ENCODE measurements at regions not wholly inside any gene's neighbourhood (a gene's known extent, or its start where the extent isn't known, plus 50 kb on each side); places are given as distances from the start of the nearest gene placed in this dataset.
"Not testable (repeated sequence)": the region's sequence is repeated elsewhere in the genome, so short reads cannot be mapped to it uniquely, and the experiment has no call there.

DNA sequence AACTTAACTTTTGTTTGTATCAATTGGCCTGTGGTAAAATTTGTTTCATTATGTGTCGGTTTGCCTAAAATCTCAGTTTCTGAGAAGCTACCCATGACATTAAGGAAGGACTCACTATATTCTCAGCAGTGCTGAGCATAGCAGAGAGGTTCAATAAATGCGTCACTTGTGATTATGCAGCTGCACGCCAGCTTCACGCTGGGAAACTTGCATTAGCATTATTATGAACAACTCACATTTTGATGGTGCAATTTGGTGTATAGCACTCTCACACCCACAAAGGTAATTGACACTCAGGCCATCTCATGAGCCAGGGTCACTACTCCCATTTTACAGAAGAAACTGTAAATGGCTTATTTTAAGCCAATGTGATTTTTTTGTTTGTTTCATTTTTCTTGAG is 80.6 kb upstream of the SALL1 start:
- Histone ChIP-seq H2AFZ (ENCODE audit: low read depth, low read length, poor library complexity, severe bottlenecking) (no peak overlapping the region), H3K4me2 (ENCODE audit: low read length) (no peak overlapping the region), H3K9ac (ENCODE audit: low read length) (no peak overlapping the region), H3K36me3 (ENCODE audit: control insufficient read depth in 1 of 2, insufficient read depth in 2 of 2, low read length in 2 of 2) (no peaks in the 10 kb centered on the region), H3K4me1 (ENCODE audit: control insufficient read depth in 1 of 2, insufficient read depth in 2 of 2, low read length in 2 of 2) (no peaks in the 10 kb centered on the region), H4K20me1 (ENCODE audit: insufficient read depth) (no peaks in the 10 kb centered on the region; the same call in 1 of the 2 replicates), H3K27me3 (ENCODE audit: insufficient read depth, low read length) (no peaks in the 10 kb centered on the region), H3K27ac (ENCODE audit: low read depth, low read length) (no peak overlapping the region), H3K79me2 (ENCODE audit: insufficient read depth, low read length) (no peaks in the 10 kb centered on the region), H3K9me2 (ENCODE audit: insufficient read depth) (no peaks in the 10 kb centered on the region), H3K4me3 (replicated peaks in 1 of 2; ENCODE audit: low read depth in 1 of 2, low read length in 2 of 2) (no peak overlapping the region), H3K9me3 (ENCODE audit: control insufficient read depth in 1 of 2, insufficient read depth in 1 of 2, low read depth in 1 of 2, low read length in 2 of 2) (no peaks in the 10 kb centered on the region)
- intact Hi-C loops (cut with micrococcal nuclease), result no loop called here
- ChIA-PET RAD21 (ENCODE audit: low non-redundant PET in 1 of 2, low total read pairs in 2 of 2, uncharacterized antibody in 2 of 2, unreplicated experiment in 2 of 2) (no interaction called here), CTCF (no interaction called here), POLR2A (no interaction called here)
- no peak for DNase-seq (ENCODE audit: low read depth, low spot score)
- TF ChIP-seq, protein P1, sequence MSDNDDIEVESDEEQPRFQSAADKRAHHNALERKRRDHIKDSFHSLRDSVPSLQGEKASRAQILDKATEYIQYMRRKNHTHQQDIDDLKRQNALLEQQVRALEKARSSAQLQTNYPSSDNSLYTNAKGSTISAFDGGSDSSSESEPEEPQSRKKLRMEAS (IDR thresholded peaks at IDR 0.05), result no peak
- no peak for TF ChIP-seq CBX3 (IDR thresholded peaks at IDR 0.05; ENCODE audit: low read depth)
- no peak for TF ChIP-seq SP1 (IDR thresholded peaks at IDR 0.05; ENCODE audit: low read depth)
- TF ChIP-seq POLR2AphosphoS5 (IDR thresholded peaks at IDR 0.05; ENCODE audit: low read depth, low read length), result no peak
- no peak for TF ChIP-seq RAD21 (IDR thresholded peaks at IDR 0.05; ENCODE audit: low read depth)
- TF ChIP-seq TCF7L2 (IDR thresholded peaks at IDR 0.05; ENCODE audit: borderline replicate concordance, extremely low read depth, insufficient read depth, insufficient read length), result no peak
- no peak for TF ChIP-seq SRF (IDR thresholded peaks at IDR 0.05; ENCODE audit: low read depth)
- TF ChIP-seq ELF1 (IDR thresholded peaks at IDR 0.05; ENCODE audit: borderline replicate concordance, low read depth), result no peak
- no peak for TF ChIP-seq POLR2A (IDR thresholded peaks at IDR 0.05; ENCODE audit: borderline replicate concordance, extremely low read depth, insufficient read depth, insufficient read length)
- no peak for TF ChIP-seq FOSL1 (IDR thresholded peaks at IDR 0.05; ENCODE audit: low read depth)
- TF ChIP-seq YY1 (IDR thresholded peaks at IDR 0.05; ENCODE audit: extremely low read depth, insufficient replicate concordance, low read depth, low read length), result no peak
- TF ChIP-seq, protein P2, sequence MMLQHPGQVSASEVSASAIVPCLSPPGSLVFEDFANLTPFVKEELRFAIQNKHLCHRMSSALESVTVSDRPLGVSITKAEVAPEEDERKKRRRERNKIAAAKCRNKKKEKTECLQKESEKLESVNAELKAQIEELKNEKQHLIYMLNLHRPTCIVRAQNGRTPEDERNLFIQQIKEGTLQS (IDR thresholded peaks at IDR 0.05), result no peak
- TF ChIP-seq ZNF274 (IDR thresholded peaks at IDR 0.05; ENCODE audit: low read depth, low read length), result no peak
- no peak for TF ChIP-seq SIN3A (IDR thresholded peaks at IDR 0.05; ENCODE audit: low read depth)
- TF ChIP-seq, protein P3, sequence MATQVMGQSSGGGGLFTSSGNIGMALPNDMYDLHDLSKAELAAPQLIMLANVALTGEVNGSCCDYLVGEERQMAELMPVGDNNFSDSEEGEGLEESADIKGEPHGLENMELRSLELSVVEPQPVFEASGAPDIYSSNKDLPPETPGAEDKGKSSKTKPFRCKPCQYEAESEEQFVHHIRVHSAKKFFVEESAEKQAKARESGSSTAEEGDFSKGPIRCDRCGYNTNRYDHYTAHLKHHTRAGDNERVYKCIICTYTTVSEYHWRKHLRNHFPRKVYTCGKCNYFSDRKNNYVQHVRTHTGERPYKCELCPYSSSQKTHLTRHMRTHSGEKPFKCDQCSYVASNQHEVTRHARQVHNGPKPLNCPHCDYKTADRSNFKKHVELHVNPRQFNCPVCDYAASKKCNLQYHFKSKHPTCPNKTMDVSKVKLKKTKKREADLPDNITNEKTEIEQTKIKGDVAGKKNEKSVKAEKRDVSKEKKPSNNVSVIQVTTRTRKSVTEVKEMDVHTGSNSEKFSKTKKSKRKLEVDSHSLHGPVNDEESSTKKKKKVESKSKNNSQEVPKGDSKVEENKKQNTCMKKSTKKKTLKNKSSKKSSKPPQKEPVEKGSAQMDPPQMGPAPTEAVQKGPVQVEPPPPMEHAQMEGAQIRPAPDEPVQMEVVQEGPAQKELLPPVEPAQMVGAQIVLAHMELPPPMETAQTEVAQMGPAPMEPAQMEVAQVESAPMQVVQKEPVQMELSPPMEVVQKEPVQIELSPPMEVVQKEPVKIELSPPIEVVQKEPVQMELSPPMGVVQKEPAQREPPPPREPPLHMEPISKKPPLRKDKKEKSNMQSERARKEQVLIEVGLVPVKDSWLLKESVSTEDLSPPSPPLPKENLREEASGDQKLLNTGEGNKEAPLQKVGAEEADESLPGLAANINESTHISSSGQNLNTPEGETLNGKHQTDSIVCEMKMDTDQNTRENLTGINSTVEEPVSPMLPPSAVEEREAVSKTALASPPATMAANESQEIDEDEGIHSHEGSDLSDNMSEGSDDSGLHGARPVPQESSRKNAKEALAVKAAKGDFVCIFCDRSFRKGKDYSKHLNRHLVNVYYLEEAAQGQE (IDR thresholded peaks at IDR 0.05; ENCODE audit: low read depth), result no peak
- no TSS peak for BruUV-seq (replicated peaks)
- no peak for ATAC-seq

DNA sequence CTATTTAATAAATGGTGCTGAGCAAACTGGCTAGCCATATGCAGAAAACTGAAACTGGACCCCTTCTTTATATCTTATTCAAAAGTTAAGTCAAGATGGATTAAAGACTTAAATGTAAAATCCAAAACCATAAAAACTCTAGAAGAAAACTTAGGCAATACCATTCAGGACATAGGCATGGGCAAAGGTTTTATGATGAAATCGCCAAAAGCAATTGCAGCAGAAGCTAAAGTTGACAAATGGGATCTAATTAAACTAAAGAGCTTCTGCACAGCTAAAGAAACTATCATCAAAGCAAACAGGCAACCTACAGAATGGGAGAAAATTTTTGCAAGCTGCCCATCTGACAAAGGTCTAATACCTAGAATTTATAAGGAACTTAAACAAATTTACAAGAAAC is 79.0 kb upstream of the SALL1 start:
- H3K4me1 ChIP-seq (ENCODE audit: control insufficient read depth in 1 of 2, insufficient read depth in 2 of 2, low read length in 2 of 2); H3K27me3 ChIP-seq (ENCODE audit: insufficient read depth, low read length); BruUV-seq (replicated peaks); H3K4me3 ChIP-seq (replicated peaks in 1 of 2; ENCODE audit: low read depth in 1 of 2, low read length in 2 of 2); H3K9me2 ChIP-seq (ENCODE audit: insufficient read depth); DNase-seq (ENCODE audit: low read depth, low spot score); H3K9me3 ChIP-seq (ENCODE audit: control insufficient read depth in 1 of 2, insufficient read depth in 1 of 2, low read depth in 1 of 2, low read length in 2 of 2); H3K4me2 ChIP-seq (ENCODE audit: low read length); H3K9ac ChIP-seq (ENCODE audit: low read length); ATAC-seq; H3K36me3 ChIP-seq (ENCODE audit: control insufficient read depth in 1 of 2, insufficient read depth in 2 of 2, low read length in 2 of 2); H4K20me1 ChIP-seq (ENCODE audit: insufficient read depth); H3K27ac ChIP-seq (ENCODE audit: low read depth, low read length); intact Hi-C loops (cut with micrococcal nuclease); CTCF ChIA-PET; H2AFZ ChIP-seq (ENCODE audit: low read depth, low read length, poor library complexity, severe bottlenecking); POLR2A ChIA-PET; RAD21 ChIA-PET (ENCODE audit: low non-redundant PET in 1 of 2, low total read pairs in 2 of 2, uncharacterized antibody in 2 of 2, unreplicated experiment in 2 of 2); H3K79me2 ChIP-seq (ENCODE audit: insufficient read depth, low read length): not testable (repeated sequence)
